Frontal cortex (tissue), 3 donors: ENCODE measurements at regions not wholly inside any gene's neighbourhood (a gene's known extent, or its start where the extent isn't known, plus 50 kb on each side); places are given as distances from the start of the nearest gene placed in this dataset.
A peak's percentile ranks its signal among the peaks of the same experiment; 100 is the strongest.
"Not testable (repeated sequence)": the region's sequence is repeated elsewhere in the genome, so short reads cannot be mapped to it uniquely, and the experiment has no call there.

Experiments used
- DNase-seq, 2 donors: peaks; one replicate each; pipeline ENCODE4 v3.0.0; 2012; ENCODE audit warnings: low spot score in 2 of 2
- FAIRE-seq: peaks from 2 replicates; lab custom pipeline; 2012; peaks lifted over from hg19 to GRCh38; lab: Jason Lieb, UNC
- donor health status: control.
- donor health status: control.
- donor health status: control.

DNA sequence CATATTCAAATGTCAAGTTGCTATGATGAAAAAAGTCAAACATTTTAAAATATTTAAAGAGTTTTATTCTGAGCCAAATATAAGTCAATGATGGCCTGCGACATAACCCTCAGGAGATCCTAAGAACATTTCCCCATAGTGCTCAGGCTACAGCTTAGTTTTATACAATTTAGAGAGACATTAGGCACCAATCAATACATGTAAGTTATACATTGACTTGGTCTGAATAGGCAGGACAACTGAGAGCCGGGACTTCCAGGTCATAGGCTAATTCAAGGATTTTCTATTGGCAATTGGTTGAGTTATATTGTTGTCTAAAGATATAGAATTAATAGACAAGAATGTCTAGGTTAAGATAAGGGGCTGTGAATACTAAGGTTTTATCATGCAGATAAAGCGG is 64.5 kb downstream of the UGT2B28 start:
- DNase-seq, FAIRE-seq: not testable (repeated sequence)

DNA sequence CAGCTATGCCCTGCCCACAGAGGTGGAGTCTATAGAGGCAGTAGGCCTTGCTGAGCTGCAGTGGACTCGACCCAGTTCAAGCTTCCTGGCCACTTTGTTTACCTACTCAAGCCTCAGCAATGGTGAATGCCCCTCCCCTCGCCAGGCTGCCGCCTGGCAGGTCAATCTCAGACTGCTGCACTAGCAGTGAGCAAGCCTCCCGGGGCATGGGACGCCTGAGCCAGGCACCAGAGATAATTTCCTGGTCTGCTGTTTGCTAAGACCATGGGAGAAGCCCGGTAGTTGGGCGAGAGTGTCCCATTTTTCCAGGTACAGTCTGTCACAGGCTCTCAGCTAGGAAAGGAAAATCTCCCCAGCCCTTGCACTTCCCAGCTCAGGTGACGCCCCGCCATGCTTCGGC is 68.5 kb downstream of the UGT2B28 start:
- not testable (repeated sequence) for DNase-seq, FAIRE-seq

DNA sequence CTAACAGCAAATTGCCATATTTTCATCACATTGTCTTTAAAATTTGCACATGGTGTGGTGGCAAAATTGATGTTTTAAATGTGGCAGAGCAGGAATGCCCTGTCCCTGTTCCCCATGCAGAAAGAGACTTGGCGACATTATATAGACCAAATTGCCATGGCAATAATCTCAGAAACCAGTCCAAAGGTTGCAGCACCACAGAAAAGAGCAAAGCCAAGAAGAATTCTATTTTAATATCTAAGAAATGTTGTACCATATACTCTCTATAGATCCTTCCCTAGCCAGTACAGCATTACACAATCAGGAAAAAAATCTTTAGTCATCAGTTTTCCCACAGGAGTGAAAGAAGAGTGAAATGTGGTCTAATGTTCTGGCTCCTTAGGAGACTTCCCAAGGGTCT is 80.0 kb downstream of the UGT2B28 start:
- DNase-seq (no peak), FAIRE-seq (no peak)

DNA sequence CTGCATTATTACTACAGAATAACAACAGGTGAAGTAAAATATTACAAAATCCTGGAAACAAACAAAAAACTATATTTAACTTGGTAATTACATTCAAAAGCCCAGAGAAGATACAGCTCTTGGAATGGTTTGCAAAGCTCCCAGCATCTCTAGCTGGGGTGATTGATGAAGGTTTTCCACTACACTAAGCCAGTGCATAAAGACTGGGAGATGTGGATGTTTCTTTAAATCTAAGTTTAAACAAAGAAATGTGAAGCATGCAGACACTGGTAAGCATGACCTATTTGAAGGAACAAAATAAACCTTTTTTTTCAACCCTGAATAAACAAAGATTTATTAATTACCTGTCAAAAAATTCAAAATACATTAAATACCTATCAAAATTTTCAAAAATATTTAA is 80.5 kb downstream of the UGT2B28 start:
- DNase-seq, FAIRE-seq: not testable (repeated sequence)

DNA sequence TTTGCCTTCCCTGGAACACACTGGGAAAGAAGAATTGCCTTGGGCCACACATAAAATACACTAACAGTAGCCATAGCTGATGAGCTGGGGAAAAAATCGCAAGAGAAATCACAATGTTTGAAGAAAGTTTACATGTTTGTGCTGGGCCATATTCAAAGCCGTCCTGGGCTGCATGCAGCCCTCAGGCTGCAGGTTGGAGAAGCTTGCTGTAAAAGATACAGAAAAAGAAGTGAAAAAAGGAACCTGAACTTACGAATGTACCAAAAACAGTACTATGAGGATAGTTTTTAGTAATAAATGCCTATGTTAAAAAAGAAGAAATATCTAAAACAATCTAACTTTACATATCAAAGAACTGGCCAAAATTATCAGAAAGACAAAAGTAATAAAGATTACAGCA is 82.1 kb downstream of the UGT2B28 start:
- FAIRE-seq (no peak), DNase-seq (no peak)

DNA sequence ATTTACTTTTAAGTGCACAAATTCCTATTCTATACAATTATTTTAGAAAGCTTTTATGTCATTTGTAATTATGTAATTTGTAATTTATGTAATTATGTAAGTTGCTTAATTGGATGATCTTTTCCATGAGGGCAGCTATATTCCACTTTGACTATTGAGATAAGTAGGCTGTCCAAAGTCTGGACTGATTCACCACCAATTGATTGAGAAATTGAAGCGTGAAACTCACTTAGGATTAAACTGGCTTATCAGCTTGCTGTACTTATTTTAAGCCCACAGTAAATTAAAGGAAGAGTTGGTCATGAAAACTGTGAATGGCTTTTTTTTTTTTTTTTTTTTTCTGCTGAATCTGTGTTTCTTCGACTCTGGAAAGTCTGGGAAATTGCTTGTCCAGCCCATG is 87.4 kb downstream of the UGT2B28 start:
- DNase-seq, FAIRE-seq: not testable (repeated sequence)

DNA sequence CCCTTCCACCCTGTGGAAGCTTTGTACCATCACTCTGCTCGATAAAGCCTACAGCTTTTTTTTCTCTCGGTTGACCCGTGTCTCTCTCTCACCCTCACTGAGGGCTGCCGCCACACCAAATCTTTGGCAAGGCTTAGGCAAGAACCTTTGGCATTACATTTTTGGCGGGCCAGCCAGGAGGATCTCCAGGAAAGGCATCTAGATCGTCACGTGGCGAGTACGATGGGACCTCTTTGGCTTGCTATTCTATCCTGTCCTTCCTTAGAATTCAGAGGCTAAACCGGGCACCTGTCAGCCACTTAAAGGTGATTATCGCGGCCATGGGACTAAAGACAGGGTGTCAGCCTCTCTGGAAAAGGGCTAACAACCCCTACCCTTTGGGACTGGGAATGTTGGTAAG is 96.2 kb downstream of the UGT2B28 start:
- no peak for DNase-seq
- FAIRE-seq, result no peak

DNA sequence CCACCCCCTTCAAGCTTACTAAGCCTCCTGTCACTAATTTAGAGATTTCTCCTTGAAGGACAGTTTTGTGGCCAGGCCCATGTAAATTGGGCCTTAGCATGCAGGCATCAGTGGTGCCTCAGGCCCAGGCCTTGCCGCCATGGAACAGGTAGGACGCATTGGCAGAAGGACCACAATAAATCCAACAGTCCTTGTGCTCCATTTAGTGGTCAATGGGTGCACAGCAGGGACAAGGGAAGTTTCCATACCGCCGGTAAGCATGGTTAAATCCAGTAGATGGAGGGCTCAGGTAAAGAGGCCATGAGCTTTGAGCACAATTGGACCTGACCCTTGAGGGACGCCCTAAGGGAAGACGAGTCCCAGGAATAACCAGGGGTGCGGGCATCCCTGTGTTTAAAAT is 97.3 kb downstream of the UGT2B28 start:
- FAIRE-seq (no peak), DNase-seq (no peak)

DNA sequence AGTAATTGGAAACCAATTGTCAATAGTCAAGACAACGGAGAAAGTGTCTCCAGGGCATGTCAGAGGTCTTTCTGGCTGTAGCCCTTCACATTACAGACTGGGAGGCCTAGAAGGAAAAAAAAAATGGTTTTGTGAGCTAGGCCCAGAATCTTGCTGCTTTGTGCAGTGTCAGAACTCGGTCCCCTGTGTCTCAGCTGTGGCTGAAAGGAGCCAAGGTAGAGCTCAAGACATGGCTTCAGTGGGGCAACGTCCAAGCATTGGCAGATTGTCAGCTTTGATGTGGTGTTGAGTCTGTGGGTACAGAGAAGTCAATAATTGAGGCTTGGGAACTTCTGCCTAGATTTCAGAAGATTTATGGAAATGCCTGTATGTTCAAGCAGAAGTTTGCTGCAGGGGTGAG is 103.0 kb downstream of the UGT2B28 start:
- FAIRE-seq (no peak), DNase-seq (no peak)

DNA sequence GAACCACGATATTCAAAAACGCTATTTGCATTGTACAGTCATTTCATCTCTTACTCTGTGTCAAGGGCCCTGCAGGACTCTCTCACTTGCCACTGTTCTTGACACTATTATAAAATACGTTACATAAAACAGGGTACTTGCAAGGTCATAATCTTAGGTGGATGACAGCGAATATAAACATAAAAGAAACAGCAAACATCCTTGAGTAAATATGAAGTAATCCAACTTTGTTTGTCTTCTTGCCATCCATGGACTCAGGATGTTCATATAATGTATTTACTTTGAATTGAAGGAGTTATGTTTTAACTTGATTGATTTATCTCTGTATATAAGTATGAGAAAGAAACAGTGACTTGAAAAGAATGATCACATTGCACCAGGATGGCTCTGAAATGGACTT is 106.6 kb downstream of the UGT2B4 start:
- DNase-seq, FAIRE-seq: not testable (repeated sequence)

DNA sequence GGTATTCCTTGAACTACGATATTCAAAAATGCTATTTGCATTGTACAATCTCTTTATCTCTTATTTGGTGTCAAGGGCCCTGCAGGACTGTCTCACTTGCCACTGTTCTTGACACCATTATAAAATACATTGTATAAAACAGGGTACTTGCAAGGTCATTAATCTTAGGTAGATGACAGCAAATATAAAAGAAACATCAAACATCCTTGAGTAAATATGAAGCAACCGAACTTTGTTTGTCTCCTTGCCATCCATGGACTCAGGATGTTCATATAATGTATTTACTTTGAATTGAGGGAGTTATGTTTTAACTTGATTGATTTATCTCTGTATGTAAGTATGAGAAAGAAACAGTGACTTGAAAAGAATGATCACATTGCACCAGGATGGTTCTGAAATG is 87.3 kb downstream of the UGT2B4 start:
- FAIRE-seq (no peak), DNase-seq (no peak)

DNA sequence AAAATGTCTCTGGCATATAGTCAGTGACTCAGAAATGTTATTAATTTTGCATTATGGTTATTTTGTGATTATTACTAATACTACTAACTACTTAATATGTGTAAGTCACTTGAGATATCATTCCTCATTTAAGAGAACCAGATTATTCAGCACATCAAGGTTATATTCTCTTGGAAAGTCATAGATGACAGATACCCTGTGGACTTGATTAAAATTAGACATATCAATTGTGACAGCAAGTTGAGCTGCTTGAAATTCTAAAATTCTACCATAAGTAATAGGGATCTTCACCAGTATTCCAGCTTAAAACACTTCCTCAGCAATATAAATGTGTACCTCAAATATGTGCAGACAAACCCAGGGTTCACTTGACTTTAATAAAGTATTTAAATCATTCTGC is 83.7 kb downstream of the UGT2B4 start:
- not testable (repeated sequence) for DNase-seq
- peak; percentile 31 for FAIRE-seq

DNA sequence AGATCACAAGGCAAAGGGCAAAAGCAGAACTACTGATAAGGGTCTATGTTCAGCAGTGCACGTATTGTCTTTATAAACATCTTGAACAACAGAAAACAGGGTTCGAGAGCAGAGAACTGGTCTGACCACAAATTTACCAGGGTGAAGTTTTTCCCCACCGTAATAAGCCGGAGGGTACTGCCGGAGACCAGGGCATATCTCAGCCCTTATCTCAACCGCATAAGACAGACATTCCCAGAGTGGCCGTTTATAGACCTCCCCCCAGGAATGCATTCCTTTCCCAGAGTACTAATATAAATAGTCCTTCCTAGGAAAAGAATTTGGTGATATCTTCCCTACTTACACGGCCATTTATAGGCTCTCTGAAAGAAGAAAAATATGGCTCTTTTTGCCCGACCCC is 71.0 kb downstream of the UGT2B4 start:
- not testable (repeated sequence) for DNase-seq, FAIRE-seq
